ENCODE measurements at regions not wholly inside any gene's neighbourhood (a gene's known extent, or its start where the extent isn't known, plus 50 kb on each side); places are given as distances from the start of the nearest gene placed in this dataset.

- H3K36me3 ChIP-seq (ENCODE audit: control insufficient read depth in 2 of 2, insufficient read depth in 2 of 2, low read length in 1 of 2), result no peaks in the 10 kb centered on the region
- intact Hi-C loops (cut with micrococcal nuclease; ENCODE audit: unreplicated experiment), result no loop called here
- TF ChIP-seq MYB (IDR thresholded peaks at IDR 0.05; ENCODE audit: borderline replicate concordance, low read depth, low read length) (no peak), BCL11A (IDR thresholded peaks at IDR 0.05; ENCODE audit: low read depth, low read length) (no peak), FOS (IDR thresholded peaks at IDR 0.05; ENCODE audit: borderline replicate concordance, extremely low read depth, insufficient read length) (no peak), NFYB (IDR thresholded peaks at IDR 0.05; ENCODE audit: insufficient read depth, low read depth, low read length) (no peak)
- H3K9me3 ChIP-seq (replicated peaks; ENCODE audit: control insufficient read depth, insufficient read depth, low read length), result no peaks in the 10 kb centered on the region; the same call in 2 of the 3 replicates
- FAIRE-seq, result no peak
- H3K27me3 ChIP-seq (replicated peaks in 1 of 2; ENCODE audit: control insufficient read depth in 2 of 2, insufficient read depth in 2 of 2, low read length in 1 of 2), result peaks cover 0 to 3% of the 10 kb centered on the region in 2 experiments; a peak in 1 of 4 replicates
- DNase-seq (ENCODE audit: low read depth, low spot score), result no peak
- H3K79me2 ChIP-seq (ENCODE audit: control insufficient read depth, insufficient read depth, low read length), result no peaks in the 10 kb centered on the region
- no peak overlapping the region for H3K9ac ChIP-seq (ENCODE audit: control insufficient read depth, insufficient read depth, low read length)
- ChIA-PET RAD21 (ENCODE audit: unreplicated experiment) (no interaction called here), POLR2A (no interaction called here), CTCF (interaction anchor here (1.1 kb wide), 1 partner anchor 19 kb away, joined by 4 read pairs; no protein-coding TSS in a partner anchor), SMC1A (ENCODE audit: uncharacterized antibody, unreplicated experiment) (no interaction called here)
- BruUV-seq (replicated peaks), result no TSS peak
- no peak overlapping the region for H3K4me2 ChIP-seq (ENCODE audit: control insufficient read depth, insufficient read depth)
- WGBS (ENCODE audit: insufficient coverage, insufficient replicate concordance, low lambda C conversion rate, missing lambda C conversion rate), result 10% methylated on average over 5 of the region's 5 CpGs
- H2AFZ ChIP-seq (ENCODE audit: control insufficient read depth, low read depth, low read length), result no peak overlapping the region
- in situ Hi-C loops (cut with MboI), result no loop called here
- no peaks in the 10 kb centered on the region for H3K4me1 ChIP-seq (ENCODE audit: control insufficient read depth, insufficient read depth, low read length)
- H3K27ac ChIP-seq (ENCODE audit: control insufficient read depth, insufficient read depth), result no peak overlapping the region
- H3K4me3 ChIP-seq, result no peak overlapping the region
- H4K20me1 ChIP-seq (ENCODE audit: control insufficient read depth, insufficient read depth), result no peaks in the 10 kb centered on the region
- ATAC-seq, result no peak
Measured at GRCh38 chr1:227466039-227466645, 97.2 kb upstream of the ZNF678 start.

GRCh38 chr1:227465256-227465655 lies 98.1 kb upstream of the ZNF678 start:
- Histone ChIP-seq H3K9ac (ENCODE audit: control insufficient read depth, insufficient read depth, low read length) (no peak overlapping the region), H3K36me3 (ENCODE audit: control insufficient read depth in 2 of 2, insufficient read depth in 2 of 2, low read length in 1 of 2) (no peaks in the 10 kb centered on the region), H3K79me2 (ENCODE audit: control insufficient read depth, insufficient read depth, low read length) (no peaks in the 10 kb centered on the region), H3K9me3 (replicated peaks; ENCODE audit: control insufficient read depth, insufficient read depth, low read length) (no peaks in the 10 kb centered on the region), H3K27ac (ENCODE audit: control insufficient read depth, insufficient read depth) (no peak overlapping the region), H3K4me1 (ENCODE audit: control insufficient read depth, insufficient read depth, low read length) (no peaks in the 10 kb centered on the region), H3K4me3 (no peak overlapping the region), H2AFZ (ENCODE audit: control insufficient read depth, low read depth, low read length) (no peak overlapping the region), H3K4me2 (ENCODE audit: control insufficient read depth, insufficient read depth) (no peak overlapping the region), H4K20me1 (ENCODE audit: control insufficient read depth, insufficient read depth) (no peaks in the 10 kb centered on the region), H3K27me3 (replicated peaks in 1 of 2; ENCODE audit: control insufficient read depth in 2 of 2, insufficient read depth in 2 of 2, low read length in 1 of 2) (peaks cover 0 to 3% of the 10 kb centered on the region in 2 experiments; a peak in 1 of 4 replicates)
- ChIA-PET POLR2A (no interaction called here), CTCF (no interaction called here), RAD21 (ENCODE audit: unreplicated experiment) (no interaction called here), SMC1A (ENCODE audit: uncharacterized antibody, unreplicated experiment) (no interaction called here)
- no peak for ATAC-seq
- in situ Hi-C loops (cut with MboI) (no loop called here), intact Hi-C loops (cut with micrococcal nuclease; ENCODE audit: unreplicated experiment) (no loop called here)
- no peak for TF ChIP-seq LARP7 (IDR thresholded peaks at IDR 0.05)
- peak in 2 of 3 experiments; percentile 7 to 10; a peak in 1 of 6 replicates for TF ChIP-seq CTCF (IDR thresholded peaks at IDR 0.05 in 2 of 3, conservative IDR thresholded peaks at IDR 0.05 in 1 of 3; ENCODE audit: control insufficient read depth in 2 of 3, extremely low read depth in 1 of 3, insufficient read depth in 1 of 3, low read depth in 3 of 3, low read length in 3 of 3)
- FAIRE-seq, result no peak
- no TSS peak for BruUV-seq (replicated peaks)
- no peak for DNase-seq (ENCODE audit: low read depth, low spot score)
- 28% methylated on average over 7 of the region's 7 CpGs for WGBS (ENCODE audit: insufficient coverage, insufficient replicate concordance, low lambda C conversion rate, missing lambda C conversion rate)

Measured in GM12878 (cell line).